Common myeloid progenitor, CD34-positive (primary cell): ENCODE measurements at regions not wholly inside any gene's neighbourhood (a gene's known extent, or its start where the extent isn't known, plus 50 kb on each side); places are given as distances from the start of the nearest gene placed in this dataset.

ENCODE experiments used
- CTCF ChIA-PET: fragments of 350-600 bp; sonication (Branson Sonifier 250); formaldehyde crosslinking; loops from one replicate; lab custom pipeline; 2021; ENCODE audit warnings: antibody characterized with exemption; lab: Charles Lee
- POLR2A ChIA-PET: fragments of 350-600 bp; sonication (Branson Sonifier 250); formaldehyde crosslinking; loops from one replicate; lab custom pipeline; 2021; ENCODE audit warnings: antibody characterized with exemption; lab: Charles Lee
- DNase-seq, 3 donors: peaks; one replicate each; pipeline versions ENCODE4 v3.0.0 to v3.0.0-alpha.2; 2013
- H3K27ac ChIP-seq, 2 experiments: 1 replicate in 1 of 2; 2 replicates in 1 of 2; pipeline ENCODE4 v1.7.0; 2013; ENCODE audit warnings: inconsistent platforms in 2 of 2, low read length in 2 of 2, mild to moderate bottlenecking in 2 of 2, low read depth in 1 of 2, moderate library complexity in 1 of 2; ENCODE audit not compliant: severe bottlenecking in 2 of 2, insufficient read depth in 1 of 2, poor library complexity in 1 of 2
- H3K27me3 ChIP-seq, 5 experiments: replicated peaks in 2 of 5; 1 replicate in 3 of 5; 2 replicates in 2 of 5; pipeline versions ENCODE4 v1.6.1 to v1.7.0; 2013; ENCODE audit warnings: low read length in 4 of 5, mild to moderate bottlenecking in 2 of 5, moderate library complexity in 2 of 5, inconsistent platforms in 1 of 5; ENCODE audit not compliant: insufficient read depth in 5 of 5, control insufficient read depth in 4 of 5
- H3K36me3 ChIP-seq, 4 experiments: 1 replicate in 2 of 4; 2 replicates in 2 of 4; pipeline versions ENCODE4 v1.6.1 to v1.7.0; 2013; ENCODE audit warnings: low read length in 3 of 4, control low read depth in 1 of 4, mild to moderate bottlenecking in 1 of 4; ENCODE audit not compliant: control insufficient read depth in 4 of 4, insufficient read depth in 4 of 4
- H3K4me1 ChIP-seq, 4 experiments: 1 replicate in 3 of 4; 2 replicates in 1 of 4; pipeline versions ENCODE4 v1.6.1 to v1.7.1; 2013; ENCODE audit warnings: low read length in 3 of 4, mild to moderate bottlenecking in 3 of 4, control low read depth in 1 of 4, inconsistent platforms in 1 of 4, moderate library complexity in 1 of 4; ENCODE audit not compliant: control insufficient read depth in 4 of 4, insufficient read depth in 4 of 4; ENCODE audit errors: control extremely low read depth in 1 of 4
- H3K4me3 ChIP-seq, 7 experiments: 1 replicate in 4 of 7; 2 replicates in 3 of 7; pipeline versions ENCODE4 v1.5.1 to v1.7.0; 2013; ENCODE audit warnings: mild to moderate bottlenecking in 7 of 7, low read length in 6 of 7, moderate library complexity in 6 of 7, inconsistent platforms in 2 of 7, low read depth in 2 of 7, control low read depth in 1 of 7; ENCODE audit not compliant: insufficient read depth in 4 of 7, control insufficient read depth in 1 of 7; ENCODE audit errors: extremely low read depth in 1 of 7
- H3K9me3 ChIP-seq, 5 experiments: 1 replicate in 4 of 5; 2 replicates in 1 of 5; pipeline versions ENCODE4 v1.6.1 to v1.7.1; 2013; ENCODE audit warnings: low read length in 4 of 5, mild to moderate bottlenecking in 2 of 5, inconsistent platforms in 1 of 5, low read depth in 1 of 5, moderate library complexity in 1 of 5; ENCODE audit not compliant: control insufficient read depth in 4 of 5, insufficient read depth in 2 of 5; ENCODE audit errors: control extremely low read depth in 1 of 5
- WGBS: methylation state at CpG from one replicate; pipeline ENCODE4 v1.1.5; 2013; ENCODE audit not compliant: insufficient coverage; 5-methylcytosine and 5-hydroxymethylcytosine counted together

GRCh38 chr1:30472009-30472408 is 251.4 kb downstream of the MATN1 start:
- DNase-seq: no peak
- no peak overlapping the region for H3K27ac ChIP-seq
- POLR2A ChIA-PET: no interaction called here
- H3K4me1 ChIP-seq: no peaks in the 10 kb centered on the region
- H3K9me3 ChIP-seq: no peaks in the 10 kb centered on the region
- WGBS: 80% methylated on average over 2 of the region's 4 CpGs
- CTCF ChIA-PET: no interaction called here
- H3K36me3 ChIP-seq: no peaks in the 10 kb centered on the region
- peaks cover 0 to 11% (median 3%) of the 10 kb centered on the region in 5 experiments for H3K27me3 ChIP-seq
- no peak overlapping the region for H3K4me3 ChIP-seq

- Histone ChIP-seq H3K4me1 (no peaks in the 10 kb centered on the region), H3K36me3 (no peaks in the 10 kb centered on the region), H3K9me3 (no peaks in the 10 kb centered on the region), H3K4me3 (no peak overlapping the region), H3K27ac (no peak overlapping the region), H3K27me3 (peaks cover 0 to 11% (median 3%) of the 10 kb centered on the region in 5 experiments)
- POLR2A ChIA-PET: no interaction called here
- CTCF ChIA-PET: no interaction called here
- DNase-seq: no peak
- WGBS: 100% methylated on average over 2 of the region's 2 CpGs
Observed at GRCh38 chr1:30471307-30471706, 252.1 kb downstream of the MATN1 start.

GRCh38 chr1:30469426-30469825 is 254.0 kb downstream of the MATN1 start:
- Histone ChIP-seq H3K27me3 (peaks cover 0 to 7% (median 0%) of the 10 kb centered on the region in 5 experiments), H3K4me1 (no peaks in the 10 kb centered on the region), H3K36me3 (no peaks in the 10 kb centered on the region), H3K4me3 (no peak overlapping the region), H3K9me3 (no peaks in the 10 kb centered on the region), H3K27ac (no peak overlapping the region)
- WGBS: 100% methylated on average over 1 of the region's 5 CpGs
- ChIA-PET CTCF (no interaction called here), POLR2A (no interaction called here)
- no peak for DNase-seq

- 94% methylated on average over 6 of the region's 10 CpGs for WGBS
- CTCF ChIA-PET: no interaction called here
Observed at GRCh38 chr1:30467101-30467500, 256.3 kb downstream of the MATN1 start.

GRCh38 chr1:30466610-30467009 is 256.8 kb downstream of the MATN1 start:
- Histone ChIP-seq H3K4me3 (no peak overlapping the region), H3K27ac (no peak overlapping the region), H3K4me1 (no peaks in the 10 kb centered on the region), H3K36me3 (no peaks in the 10 kb centered on the region), H3K27me3 (peaks cover 0 to 2% (median 0%) of the 10 kb centered on the region in 5 experiments), H3K9me3 (no peaks in the 10 kb centered on the region)
- POLR2A ChIA-PET: no interaction called here
- CTCF ChIA-PET: no interaction called here
- DNase-seq: no peak
- WGBS: 72% methylated on average over 3 of the region's 3 CpGs

More at GRCh38 chr1:30467101-30467500, 256.3 kb downstream of the MATN1 start:
- no peaks in the 10 kb centered on the region for H3K36me3 ChIP-seq
- POLR2A ChIA-PET: no interaction called here
- H3K9me3 ChIP-seq: no peaks in the 10 kb centered on the region
- no peak for DNase-seq
- no peak overlapping the region for H3K4me3 ChIP-seq
- peaks cover 0 to 2% (median 0%) of the 10 kb centered on the region in 5 experiments for H3K27me3 ChIP-seq
- H3K27ac ChIP-seq: no peak overlapping the region
- no peaks in the 10 kb centered on the region for H3K4me1 ChIP-seq

DNA sequence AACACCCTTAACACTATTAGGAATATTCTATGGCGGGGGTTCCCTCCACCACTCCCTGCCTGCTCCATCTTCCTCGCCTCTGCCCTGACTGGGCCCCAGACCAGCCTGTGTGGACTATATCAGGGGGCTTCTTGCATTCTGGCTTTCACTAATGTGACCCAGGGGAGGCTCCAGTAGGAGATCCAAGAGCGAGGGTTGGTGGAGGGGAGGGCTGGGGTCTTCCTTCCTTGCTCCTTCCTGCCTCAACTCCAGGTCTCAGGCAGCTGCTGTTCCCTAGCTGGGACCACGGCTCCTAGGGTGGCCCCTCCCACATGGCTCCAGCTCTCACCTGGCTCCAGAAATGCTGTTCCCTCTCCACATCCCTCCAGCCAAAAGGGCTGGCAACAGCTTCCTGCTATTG is 257.4 kb downstream of the MATN1 start:
- Histone ChIP-seq H3K27me3 (peaks cover 0 to 2% (median 0%) of the 10 kb centered on the region in 5 experiments), H3K9me3 (peaks cover 0 to under 1% (median 0%) of the 10 kb centered on the region in 5 experiments), H3K4me1 (no peaks in the 10 kb centered on the region), H3K4me3 (no peak overlapping the region), H3K27ac (no peak overlapping the region), H3K36me3 (no peaks in the 10 kb centered on the region)
- no peak for DNase-seq
- 29% methylated on average over 1 of the region's 4 CpGs for WGBS
- ChIA-PET CTCF (no interaction called here), POLR2A (no interaction called here)

DNA sequence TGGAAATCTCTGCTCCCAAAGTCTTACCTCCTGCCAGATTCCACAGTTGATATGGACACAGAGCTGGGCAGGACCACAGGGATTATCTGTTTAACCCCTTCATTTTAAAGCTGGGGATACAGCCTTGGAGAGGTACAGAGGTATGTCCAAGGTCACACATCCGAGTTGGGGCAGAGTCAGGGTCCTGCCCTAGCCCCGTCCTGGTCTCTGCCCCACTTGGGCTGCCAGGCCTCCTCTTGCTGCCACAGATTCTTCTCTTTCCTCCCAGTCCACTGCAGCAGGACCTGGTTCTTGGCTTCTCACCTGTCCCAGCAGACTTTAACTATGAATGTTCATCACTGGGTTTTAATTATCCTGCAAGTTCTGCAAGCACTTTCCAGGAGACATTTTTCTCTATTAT is 258.3 kb downstream of the MATN1 start:
- POLR2A ChIA-PET: no interaction called here
- H3K36me3 ChIP-seq: no peaks in the 10 kb centered on the region
- H3K27me3 ChIP-seq: peaks cover 0 to 2% (median 0%) of the 10 kb centered on the region in 5 experiments
- 86% methylated on average over 2 of the region's 2 CpGs for WGBS
- no peaks in the 10 kb centered on the region for H3K4me1 ChIP-seq
- DNase-seq: no peak
- no peak overlapping the region for H3K27ac ChIP-seq
- no peak overlapping the region for H3K4me3 ChIP-seq
- CTCF ChIA-PET: no interaction called here
- peaks cover 0 to 8% (median 0%) of the 10 kb centered on the region in 5 experiments for H3K9me3 ChIP-seq
